ENCODE measurements at regions not wholly inside any gene's neighbourhood (a gene's known extent, or its start where the extent isn't known, plus 50 kb on each side); places are given as distances from the start of the nearest gene placed in this dataset.

DNA sequence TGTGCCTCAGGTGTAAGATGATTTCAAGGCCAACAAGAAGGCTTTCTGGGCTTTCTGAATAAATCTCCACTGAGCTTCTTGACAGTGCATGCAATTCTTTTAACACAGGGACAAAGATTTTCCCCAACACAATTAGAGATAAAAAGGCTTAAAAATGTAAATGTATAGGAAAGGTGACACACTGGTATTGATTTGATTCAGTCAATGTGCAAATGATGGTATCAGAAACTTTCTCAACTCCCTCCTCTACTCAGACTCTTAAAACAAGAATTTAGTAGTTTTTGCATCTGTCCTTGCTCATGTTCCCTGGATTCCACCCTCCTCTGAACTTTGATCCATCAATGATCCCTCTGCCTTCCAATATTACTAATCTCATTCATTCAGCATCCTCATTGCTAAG, 111.6 kb upstream of the FNDC3A start:
- TF ChIP-seq, protein P1, sequence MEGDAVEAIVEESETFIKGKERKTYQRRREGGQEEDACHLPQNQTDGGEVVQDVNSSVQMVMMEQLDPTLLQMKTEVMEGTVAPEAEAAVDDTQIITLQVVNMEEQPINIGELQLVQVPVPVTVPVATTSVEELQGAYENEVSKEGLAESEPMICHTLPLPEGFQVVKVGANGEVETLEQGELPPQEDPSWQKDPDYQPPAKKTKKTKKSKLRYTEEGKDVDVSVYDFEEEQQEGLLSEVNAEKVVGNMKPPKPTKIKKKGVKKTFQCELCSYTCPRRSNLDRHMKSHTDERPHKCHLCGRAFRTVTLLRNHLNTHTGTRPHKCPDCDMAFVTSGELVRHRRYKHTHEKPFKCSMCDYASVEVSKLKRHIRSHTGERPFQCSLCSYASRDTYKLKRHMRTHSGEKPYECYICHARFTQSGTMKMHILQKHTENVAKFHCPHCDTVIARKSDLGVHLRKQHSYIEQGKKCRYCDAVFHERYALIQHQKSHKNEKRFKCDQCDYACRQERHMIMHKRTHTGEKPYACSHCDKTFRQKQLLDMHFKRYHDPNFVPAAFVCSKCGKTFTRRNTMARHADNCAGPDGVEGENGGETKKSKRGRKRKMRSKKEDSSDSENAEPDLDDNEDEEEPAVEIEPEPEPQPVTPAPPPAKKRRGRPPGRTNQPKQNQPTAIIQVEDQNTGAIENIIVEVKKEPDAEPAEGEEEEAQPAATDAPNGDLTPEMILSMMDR (IDR thresholded peaks at IDR 0.05; ENCODE audit: low read depth, low read length, poor library complexity, severe bottlenecking): no peak
- TF ChIP-seq EZH2phosphoT487 (IDR thresholded peaks at IDR 0.05; ENCODE audit: borderline replicate concordance, low read length): no peak

Data from DOHH2 (cell line).